ENCODE measurements at regions not wholly inside any gene's neighbourhood (a gene's known extent, or its start where the extent isn't known, plus 50 kb on each side); places are given as distances from the start of the nearest gene placed in this dataset.
"Not testable (repeated sequence)": the region's sequence is repeated elsewhere in the genome, so short reads cannot be mapped to it uniquely, and the experiment has no call there.

GRCh38 chr5:166285361-166285760 is 2006.1 kb upstream of the WWC1 start:
- DNase-seq (ENCODE audit: low read depth in 2 of 2): no peak

- DNase-seq (ENCODE audit: low read depth in 2 of 2): no peak
Observed at GRCh38 chr5:166286832-166287231, 2004.6 kb upstream of the WWC1 start.

- DNase-seq (ENCODE audit: low read depth in 2 of 2): no peak
Observed at GRCh38 chr5:166287866-166288265, 2003.6 kb upstream of the WWC1 start.

- not testable (repeated sequence) for DNase-seq (ENCODE audit: low read depth in 2 of 2)
Observed at GRCh38 chr5:166291800-166292199, 1999.6 kb upstream of the WWC1 start.

- DNase-seq (ENCODE audit: low read depth in 2 of 2): no peak
Observed at GRCh38 chr5:166293892-166294291, 1997.6 kb upstream of the WWC1 start.

GRCh38 chr5:166302166-166302565 is 1989.3 kb upstream of the WWC1 start:
- no peak for DNase-seq (ENCODE audit: low read depth in 2 of 2)

GRCh38 chr5:166317425-166317824 is 1974.0 kb upstream of the WWC1 start:
- DNase-seq (ENCODE audit: low read depth in 2 of 2): no peak

GRCh38 chr5:166320920-166321480 is 1970.4 kb upstream of the WWC1 start:
- DNase-seq (ENCODE audit: low read depth in 2 of 2): no peak

GRCh38 chr5:166324372-166324771 is 1967.1 kb upstream of the WWC1 start:
- no peak for DNase-seq (ENCODE audit: low read depth in 2 of 2)

- no peak for DNase-seq (ENCODE audit: low read depth in 2 of 2)
Observed at GRCh38 chr5:166329149-166329800, 1962.2 kb upstream of the WWC1 start.

GRCh38 chr5:166330036-166330435 is 1961.4 kb upstream of the WWC1 start:
- no peak for DNase-seq (ENCODE audit: low read depth in 2 of 2)

GRCh38 chr5:166331521-166331920 is 1959.9 kb upstream of the WWC1 start:
- DNase-seq (ENCODE audit: low read depth in 2 of 2): no peak

- no peak for DNase-seq (ENCODE audit: low read depth in 2 of 2)
Observed at GRCh38 chr5:166338801-166339200, 1952.6 kb upstream of the WWC1 start.

- DNase-seq (ENCODE audit: low read depth in 2 of 2): no peak
Observed at GRCh38 chr5:166340039-166340438, 1951.4 kb upstream of the WWC1 start.

- no peak for DNase-seq (ENCODE audit: low read depth in 2 of 2)
Observed at GRCh38 chr5:166341740-166342337, 1949.6 kb upstream of the WWC1 start.

- DNase-seq (ENCODE audit: low read depth in 2 of 2): no peak
Observed at GRCh38 chr5:166342402-166342801, 1949.0 kb upstream of the WWC1 start.

GRCh38 chr5:166346726-166347374 is 1944.6 kb upstream of the WWC1 start:
- no peak for DNase-seq (ENCODE audit: low read depth in 2 of 2)

- no peak for DNase-seq (ENCODE audit: low read depth in 2 of 2)
Observed at GRCh38 chr5:166349046-166349445, 1942.4 kb upstream of the WWC1 start.

- no peak for DNase-seq (ENCODE audit: low read depth in 2 of 2)
Observed at GRCh38 chr5:166353580-166353979, 1937.9 kb upstream of the WWC1 start.

- no peak for DNase-seq (ENCODE audit: low read depth in 2 of 2)
Observed at GRCh38 chr5:166354332-166354731, 1937.1 kb upstream of the WWC1 start.

- no peak for DNase-seq (ENCODE audit: low read depth in 2 of 2)
Observed at GRCh38 chr5:166356096-166356495, 1935.3 kb upstream of the WWC1 start.

- no peak for DNase-seq (ENCODE audit: low read depth in 2 of 2)
Observed at GRCh38 chr5:166358127-166358830, 1933.2 kb upstream of the WWC1 start.
